KOPT-K1 (cell line): ENCODE measurements at regions not wholly inside any gene's neighbourhood (a gene's known extent, or its start where the extent isn't known, plus 50 kb on each side); places are given as distances from the start of the nearest gene placed in this dataset.
"Not testable (repeated sequence)": the region's sequence is repeated elsewhere in the genome, so short reads cannot be mapped to it uniquely, and the experiment has no call there.

Experiments
- H3K27ac ChIP-seq: fragments of 200-600 bp; sonication (generic); 2 replicates; pipeline ENCODE4 v1.5.1; 2016; ENCODE audit warnings: antibody characterized with exemption, mild to moderate bottlenecking, low read depth, low read length; ENCODE audit not compliant: poor library complexity, severe bottlenecking
- H3K36me3 ChIP-seq: fragments of 200-600 bp; sonication (generic); 2 replicates; pipeline ENCODE4 v1.5.1; 2017; ENCODE audit warnings: antibody characterized with exemption, mild to moderate bottlenecking, low read length, moderate library complexity; ENCODE audit not compliant: insufficient read depth
- H3K9me3 ChIP-seq: fragments of 200-600 bp; sonication (generic); 2 replicates; pipeline ENCODE4 v1.5.1; 2017; ENCODE audit warnings: antibody characterized with exemption, low read length, mild to moderate bottlenecking; ENCODE audit not compliant: insufficient read depth, poor library complexity, severe bottlenecking

DNA sequence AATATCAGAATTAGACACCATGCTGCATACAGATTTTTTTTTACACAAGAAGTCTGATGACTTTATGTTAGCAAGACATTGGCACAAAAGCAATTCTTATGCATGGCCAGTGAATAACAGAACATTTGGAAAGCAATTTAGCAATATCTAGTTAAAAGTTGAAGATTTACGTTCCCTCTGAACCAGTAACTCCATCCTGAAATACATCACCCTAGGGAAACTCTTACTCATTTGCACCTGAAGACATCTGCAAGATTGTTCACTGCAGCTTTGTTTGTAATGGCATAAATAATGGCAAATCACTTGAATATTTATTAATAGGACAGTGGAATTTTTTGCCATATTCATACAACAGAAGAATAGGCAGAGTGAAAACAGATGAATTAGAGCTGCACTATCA lies 670.0 kb upstream of the NOVA1 start:
- no peaks in the 10 kb centered on the region for H3K9me3 ChIP-seq
- H3K27ac ChIP-seq, result no peak overlapping the region
- no peaks in the 10 kb centered on the region for H3K36me3 ChIP-seq

DNA sequence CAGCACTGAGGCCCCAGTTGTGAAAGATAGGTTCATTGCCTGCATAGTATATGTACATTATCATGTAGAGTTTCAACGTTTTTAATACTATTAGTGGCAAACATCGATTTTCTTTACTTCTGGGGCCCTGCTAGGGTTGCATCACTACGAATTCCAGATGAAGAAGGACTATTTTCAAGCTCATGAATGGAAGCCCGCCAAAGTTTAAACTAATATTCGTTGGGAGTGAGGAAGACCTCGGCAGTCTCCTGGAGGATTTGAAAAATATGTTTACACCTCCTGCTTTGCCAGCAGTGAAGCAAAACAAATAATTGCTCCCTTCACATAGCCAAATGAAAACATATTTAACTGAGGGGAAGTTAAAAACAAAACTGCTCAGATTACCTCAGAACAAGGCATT lies 672.9 kb upstream of the NOVA1 start:
- H3K9me3 ChIP-seq, result no peaks in the 10 kb centered on the region

DNA sequence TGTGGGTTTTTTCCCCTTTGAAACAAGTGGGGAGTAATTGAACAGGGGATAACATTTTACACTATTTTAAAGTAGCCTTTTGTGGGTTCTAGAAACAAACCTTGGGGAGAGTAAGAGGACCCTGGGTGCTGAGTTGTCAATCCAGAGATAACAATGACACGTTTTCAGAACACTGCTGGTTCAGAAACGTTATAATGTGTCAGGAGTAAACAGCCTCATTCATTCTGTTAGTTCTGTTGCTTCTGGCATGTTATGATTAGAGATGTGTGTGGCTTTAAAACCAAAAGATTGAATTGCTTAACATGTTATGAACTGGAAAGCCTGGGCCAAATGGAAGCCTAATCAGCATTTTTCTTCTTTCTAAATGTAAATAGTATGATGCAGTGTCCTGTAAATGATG lies 680.5 kb upstream of the NOVA1 start:
- Histone ChIP-seq H3K9me3 (no peaks in the 10 kb centered on the region), H3K36me3 (no peaks in the 10 kb centered on the region), H3K27ac (no peak overlapping the region)

More for the DNA sequence above, 672.9 kb upstream of the NOVA1 start:
- Histone ChIP-seq H3K27ac (no peak overlapping the region), H3K36me3 (no peaks in the 10 kb centered on the region)

DNA sequence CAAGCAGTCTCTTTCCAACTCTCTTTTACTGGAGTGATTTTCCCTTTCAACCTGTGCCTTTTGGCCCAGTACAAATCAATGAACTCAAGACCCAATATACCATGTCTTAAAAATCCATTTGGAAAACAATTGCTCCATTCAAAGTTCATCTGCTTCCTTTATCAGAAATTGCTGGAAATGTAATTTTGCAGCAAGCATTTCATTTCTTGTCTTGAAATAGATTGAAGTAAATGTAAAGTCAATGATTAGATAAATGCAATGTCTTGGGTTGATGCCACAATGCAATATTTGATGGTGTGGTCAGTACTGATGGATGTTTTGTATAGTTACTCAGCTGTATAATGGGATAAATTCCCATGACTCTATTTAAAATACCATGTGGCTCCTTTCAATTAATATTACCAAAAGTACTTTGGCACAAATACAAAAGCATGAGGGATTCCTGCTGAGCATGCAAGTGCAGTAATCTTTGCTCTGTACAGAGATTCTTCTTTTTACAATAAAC lies 707.7 kb upstream of the NOVA1 start:
- Histone ChIP-seq H3K27ac (no peak overlapping the region), H3K9me3 (peaks cover 7% of the 10 kb centered on the region)

DNA sequence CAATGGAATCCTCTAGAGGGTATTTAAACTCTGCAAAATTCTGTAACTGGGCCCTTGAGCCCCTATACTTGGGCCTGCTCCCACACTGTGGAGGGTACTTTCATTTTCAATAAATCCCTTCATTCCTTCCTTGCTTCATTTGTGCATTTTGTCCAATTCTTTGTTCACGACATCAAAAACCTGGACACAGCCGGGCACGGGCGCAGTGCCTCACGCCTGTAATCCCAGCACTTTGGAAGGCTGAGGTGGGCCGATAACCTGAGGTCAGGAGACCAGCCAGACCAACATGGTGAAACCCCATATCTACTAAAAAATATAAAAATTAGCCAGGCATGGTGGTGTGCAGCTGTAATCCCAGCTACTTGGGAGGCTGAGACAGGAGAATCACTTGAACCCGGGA lies 714.9 kb upstream of the NOVA1 start:
- not testable (repeated sequence) for H3K9me3 ChIP-seq, H3K27ac ChIP-seq

More for the DNA sequence above, 707.7 kb upstream of the NOVA1 start:
- H3K36me3 ChIP-seq, result no peaks in the 10 kb centered on the region

GRCh38 chr14:27314231-27314630 lies 716.4 kb upstream of the NOVA1 start:
- no peaks in the 10 kb centered on the region for H3K36me3 ChIP-seq
- H3K27ac ChIP-seq, result no peak overlapping the region
- H3K9me3 ChIP-seq, result peaks cover 2% of the 10 kb centered on the region

More for the DNA sequence above, 714.9 kb upstream of the NOVA1 start:
- H3K36me3 ChIP-seq, result not testable (repeated sequence)

GRCh38 chr14:27315477-27315876 lies 717.6 kb upstream of the NOVA1 start:
- Histone ChIP-seq H3K27ac (no peak overlapping the region), H3K9me3 (no peaks in the 10 kb centered on the region), H3K36me3 (no peaks in the 10 kb centered on the region)

DNA sequence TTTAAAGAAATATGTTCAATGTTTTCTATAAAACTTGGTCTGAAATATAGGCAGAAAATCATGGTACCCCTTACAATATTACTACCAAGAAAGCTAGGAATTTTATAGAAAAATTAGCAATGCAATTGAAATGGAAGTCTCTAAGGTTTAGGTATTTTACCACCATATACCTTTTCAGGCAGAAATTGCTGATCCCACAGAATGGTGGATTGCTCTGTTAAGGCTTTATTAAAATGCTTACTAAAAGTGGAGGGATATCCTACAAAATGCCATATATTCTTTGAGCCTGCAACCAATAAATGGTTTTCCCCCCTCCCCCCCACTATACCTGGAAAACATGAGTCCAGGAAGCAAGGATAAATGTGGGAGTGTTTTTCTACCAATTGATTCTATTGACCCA lies 718.1 kb upstream of the NOVA1 start:
- H3K27ac ChIP-seq, result no peak overlapping the region
- H3K9me3 ChIP-seq, result no peaks in the 10 kb centered on the region
- H3K36me3 ChIP-seq, result no peaks in the 10 kb centered on the region

DNA sequence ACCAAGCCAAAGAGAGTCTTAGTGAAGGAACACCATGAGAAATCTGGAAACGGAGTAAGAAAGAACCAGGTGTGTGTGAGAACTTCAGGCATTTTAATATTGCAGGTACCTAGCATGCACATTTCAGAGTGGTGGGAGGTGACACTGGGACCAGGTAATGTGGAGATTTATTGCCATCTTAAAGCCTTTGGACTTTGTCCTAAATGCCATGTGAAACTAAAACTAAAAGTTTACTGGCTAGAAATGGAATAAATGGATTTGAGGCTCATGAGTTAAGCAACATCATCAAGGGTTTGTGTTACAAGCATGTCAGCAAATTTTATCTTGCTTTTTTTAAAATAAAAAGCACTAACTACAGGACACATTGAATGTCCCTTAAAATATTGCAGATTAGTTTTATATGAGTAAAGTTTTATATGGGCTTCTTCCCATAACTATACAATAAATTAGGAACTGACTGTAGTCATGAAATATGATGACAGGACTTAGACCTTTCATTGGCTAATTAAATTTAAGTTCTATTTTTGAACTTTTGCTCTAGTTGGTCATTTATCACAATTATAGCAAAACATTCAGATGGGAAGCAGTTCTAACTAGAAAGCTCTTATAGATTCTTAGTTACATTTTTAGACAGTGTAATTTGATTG lies 721.1 kb upstream of the NOVA1 start:
- Histone ChIP-seq H3K36me3 (no peaks in the 10 kb centered on the region), H3K9me3 (no peaks in the 10 kb centered on the region), H3K27ac (no peak overlapping the region)

DNA sequence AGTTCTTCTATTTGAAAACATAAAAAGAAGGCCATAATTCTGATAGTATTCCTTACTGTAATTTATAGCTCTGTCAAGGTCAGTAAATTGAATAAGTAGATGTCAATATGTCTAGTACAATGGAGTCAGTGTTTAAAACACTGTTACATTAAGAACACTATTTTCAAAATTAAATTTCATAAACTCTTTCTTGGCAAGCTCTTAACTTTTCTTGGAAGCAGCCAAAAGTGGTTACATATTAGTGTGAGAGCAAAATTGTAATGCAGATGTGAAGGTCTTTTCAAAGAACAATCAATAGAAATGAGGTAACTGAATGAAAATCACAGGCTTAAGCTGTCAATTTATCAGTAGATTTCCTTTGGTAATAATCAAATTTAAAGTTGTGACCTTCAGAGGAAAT lies 722.4 kb upstream of the NOVA1 start:
- H3K36me3 ChIP-seq, result no peaks in the 10 kb centered on the region
- H3K9me3 ChIP-seq, result no peaks in the 10 kb centered on the region
- H3K27ac ChIP-seq, result no peak overlapping the region

GRCh38 chr14:27327095-27327494 lies 729.3 kb upstream of the NOVA1 start:
- Histone ChIP-seq H3K27ac (no peak overlapping the region), H3K36me3 (no peaks in the 10 kb centered on the region), H3K9me3 (no peaks in the 10 kb centered on the region)

GRCh38 chr14:27338012-27338411 lies 740.2 kb upstream of the NOVA1 start:
- Histone ChIP-seq H3K36me3 (no peaks in the 10 kb centered on the region), H3K9me3 (no peaks in the 10 kb centered on the region), H3K27ac (no peak overlapping the region)

DNA sequence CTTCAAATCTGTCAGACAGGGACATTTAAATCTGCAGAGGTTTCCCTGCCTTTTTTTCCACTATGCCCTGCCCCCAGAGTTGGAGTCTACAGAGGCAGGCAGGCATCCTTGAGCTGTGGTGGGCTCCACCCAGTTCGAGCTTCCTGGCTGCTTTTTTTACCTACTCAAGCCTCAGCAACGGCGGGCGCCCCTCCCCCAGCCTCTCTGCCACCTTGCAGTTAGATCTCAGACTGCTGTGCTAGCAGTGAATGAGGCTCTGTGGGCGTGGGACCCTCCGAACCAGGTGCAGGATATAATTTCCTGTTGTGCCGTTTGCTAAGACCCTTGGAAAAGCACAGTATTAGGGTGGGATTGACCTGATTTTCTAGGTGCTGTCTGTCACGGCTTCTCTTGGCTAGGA lies 765.2 kb upstream of the NOVA1 start:
- H3K9me3 ChIP-seq, H3K27ac ChIP-seq, H3K36me3 ChIP-seq: not testable (repeated sequence)

DNA sequence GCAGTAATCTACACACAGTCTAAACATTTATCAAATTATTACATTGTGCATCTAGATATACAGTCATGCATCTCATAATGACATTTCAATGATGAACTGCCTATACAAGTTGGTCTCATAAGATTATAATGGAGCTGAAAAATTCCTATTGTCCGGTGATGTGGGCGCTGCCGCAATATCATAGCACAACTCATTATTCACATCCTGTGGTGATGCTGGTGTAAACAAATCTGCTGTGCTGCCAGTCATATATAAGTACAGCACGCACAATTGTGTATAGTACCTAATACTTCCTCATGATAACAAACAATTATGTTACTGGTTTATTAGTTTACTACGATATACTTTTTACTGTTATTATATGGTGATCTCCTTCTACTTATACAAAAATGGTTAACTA lies 768.8 kb upstream of the NOVA1 start:
- Histone ChIP-seq H3K27ac (no peak overlapping the region), H3K36me3 (no peaks in the 10 kb centered on the region), H3K9me3 (no peaks in the 10 kb centered on the region)

- Histone ChIP-seq H3K36me3 (no peaks in the 10 kb centered on the region), H3K27ac (no peak overlapping the region), H3K9me3 (no peaks in the 10 kb centered on the region)
Observed at GRCh38 chr14:27367345-27367744, 769.5 kb upstream of the NOVA1 start.

GRCh38 chr14:27370074-27370473 lies 772.2 kb upstream of the NOVA1 start:
- no peak overlapping the region for H3K27ac ChIP-seq
- H3K36me3 ChIP-seq, result no peaks in the 10 kb centered on the region
- H3K9me3 ChIP-seq, result no peaks in the 10 kb centered on the region
